IMR-90 (cell line): ENCODE measurements at regions not wholly inside any gene's neighbourhood (a gene's known extent, or its start where the extent isn't known, plus 50 kb on each side); places are given as distances from the start of the nearest gene placed in this dataset.

Source experiments
- ATAC-seq: fragments of 200-7000 bp; cut with Tn5 transposase; 2 replicates; pipeline ENCODE4 v1.9.1; 2020; ENCODE audit warnings: low read depth, mild to moderate bottlenecking, moderate library complexity
- BruUV-seq: library from RNA; stranded (reverse); fragments of 400-500 nt; replicated peaks from 2 replicates; lab custom pipeline; 2021; lab: Mats Ljungman, UMichigan
- CTCF ChIA-PET: fragments of 300-600 bp; formaldehyde crosslinking; extraction: SDS; loops from one replicate; lab custom pipeline; 2021; ENCODE audit warnings: antibody characterized with exemption; lab: Yijun Ruan, JAX
- POLR2A ChIA-PET: fragments of 300-600 bp; sonication (Branson Sonifier 250); formaldehyde crosslinking; loops from one replicate; lab custom pipeline; 2022; ENCODE audit warnings: antibody characterized with exemption; ENCODE audit not compliant: unreplicated experiment; lab: Charles Lee
- DNase-seq: peaks from one replicate; pipeline ENCODE4 v3.0.0; 2013
- H2AFZ ChIP-seq: replicated peaks from 2 replicates; pipeline ENCODE3; 2013; ENCODE audit warnings: low read length, mild to moderate bottlenecking; ENCODE audit not compliant: poor library complexity
- H2AK5ac ChIP-seq: 2 replicates; pipeline ENCODE4 v1.6.1; 2013; ENCODE audit warnings: low read depth, low read length, inconsistent platforms
- H2AK9ac ChIP-seq: replicated peaks from 2 replicates; pipeline ENCODE3; 2013; ENCODE audit warnings: mild to moderate bottlenecking, low read depth, low read length, moderate library complexity; ENCODE audit not compliant: poor library complexity
- H2BK120ac ChIP-seq: 2 replicates; pipeline ENCODE4 v1.6.1; 2013; ENCODE audit warnings: low read depth, low read length, inconsistent platforms
- H2BK15ac ChIP-seq: 3 replicates; pipeline ENCODE4 v1.6.1; 2013; ENCODE audit warnings: low read depth, low read length, inconsistent platforms
- H2BK20ac ChIP-seq: 2 replicates; pipeline ENCODE4 v1.6.1; 2013; ENCODE audit warnings: low read depth, mild to moderate bottlenecking, inconsistent platforms, low read length, moderate library complexity
- H2BK5ac ChIP-seq: 2 replicates; pipeline ENCODE4 v1.6.1; 2013; ENCODE audit warnings: mild to moderate bottlenecking, low read depth, low read length, inconsistent platforms; ENCODE audit not compliant: poor library complexity, severe bottlenecking
- H3K14ac ChIP-seq: replicated peaks from 2 replicates; pipeline ENCODE4 v1.6.1; 2013; ENCODE audit warnings: low read depth, low read length, inconsistent platforms
- H3K18ac ChIP-seq: 2 replicates; pipeline ENCODE4 v1.6.1; 2013; ENCODE audit warnings: low read depth, low read length, control low read depth
- H3K23ac ChIP-seq: 2 replicates; pipeline ENCODE4 v1.6.1; 2013; ENCODE audit warnings: low read depth, low read length, inconsistent platforms
- H3K27ac ChIP-seq: 2 replicates; pipeline ENCODE4 v1.5.1; 2013; ENCODE audit warnings: mild to moderate bottlenecking, control low read depth, low read length; ENCODE audit not compliant: insufficient read depth
- H3K27me3 ChIP-seq: 2 replicates; pipeline ENCODE4 v1.6.1; 2013; ENCODE audit warnings: low read length; ENCODE audit not compliant: control insufficient read depth, insufficient read depth
- H3K36me3 ChIP-seq: 2 replicates; pipeline ENCODE4 v1.6.1; 2013; ENCODE audit warnings: low read length, mixed read lengths; ENCODE audit not compliant: control insufficient read depth, insufficient read depth
- H3K4ac ChIP-seq: 2 replicates; pipeline ENCODE4 v1.6.1; 2013; ENCODE audit warnings: low read depth, low read length, inconsistent platforms
- H3K4me1 ChIP-seq: 2 replicates; pipeline ENCODE4 v1.6.1; 2013; ENCODE audit warnings: low read length, mixed read lengths; ENCODE audit not compliant: control insufficient read depth, insufficient read depth
- H3K4me2 ChIP-seq: 2 replicates; pipeline ENCODE4 v1.6.1; 2013; ENCODE audit warnings: low read depth, mild to moderate bottlenecking, control low read depth, low read length, moderate library complexity
- H3K4me3 ChIP-seq: 2 replicates; pipeline ENCODE4 v1.5.1; 2013; ENCODE audit warnings: low read depth, mild to moderate bottlenecking, control low read depth, low read length, moderate library complexity; ENCODE audit not compliant: insufficient read depth
- H3K56ac ChIP-seq: 2 replicates; pipeline ENCODE4 v1.6.1; 2013; ENCODE audit warnings: low read length, inconsistent platforms; ENCODE audit not compliant: insufficient read depth; ENCODE audit errors: extremely low read depth
- H3K79me1 ChIP-seq, 2 experiments: 2 replicates each; pipeline ENCODE4 v1.6.1; 2013; ENCODE audit warnings: low read length in 2 of 2, inconsistent platforms in 1 of 2, low read depth in 1 of 2
- H3K9ac ChIP-seq: 2 replicates; pipeline ENCODE4 v1.6.1; 2013; ENCODE audit warnings: low read depth, low read length, control low read depth
- H3K9me1 ChIP-seq: 2 replicates; pipeline ENCODE4 v1.6.1; 2013; ENCODE audit warnings: low read length, inconsistent platforms; ENCODE audit not compliant: insufficient read depth
- H3K9me3 ChIP-seq: 2 replicates; pipeline ENCODE4 v1.6.1; 2013; ENCODE audit warnings: low read length; ENCODE audit not compliant: control insufficient read depth, insufficient read depth
- H4K20me1 ChIP-seq: 2 replicates; pipeline ENCODE4 v1.6.1; 2013; ENCODE audit warnings: low read length, inconsistent platforms; ENCODE audit not compliant: insufficient read depth
- H4K5ac ChIP-seq: 2 replicates; pipeline ENCODE4 v1.6.1; 2013; ENCODE audit warnings: mild to moderate bottlenecking, low read depth, low read length, control low read depth
- H4K8ac ChIP-seq, 2 experiments: 2 replicates each; pipeline ENCODE4 v1.6.1; 2013; ENCODE audit warnings: low read depth in 2 of 2, low read length in 2 of 2, control low read depth in 1 of 2, inconsistent platforms in 1 of 2
- H4K91ac ChIP-seq: 2 replicates; pipeline ENCODE4 v1.6.1; 2013; ENCODE audit warnings: low read depth, low read length, inconsistent platforms; ENCODE audit not compliant: insufficient read depth
- BHLHE40 ChIP-seq: fragments of 150-350 bp; IDR thresholded peaks from 2 replicates; pipeline ENCODE4 v1.6.1; 2016; ENCODE audit warnings: mild to moderate bottlenecking, low read depth, low read length
- CEBPB ChIP-seq: IDR thresholded peaks from 2 replicates; pipeline ENCODE4 v1.6.1; 2012; ENCODE audit warnings: low read depth, low read length, improper control_type of control experiment
- CHD1 ChIP-seq: IDR thresholded peaks from 2 replicates; pipeline ENCODE4 v1.6.1; 2012; ENCODE audit warnings: low read depth, low read length, improper control_type of control experiment
- ELK1 ChIP-seq: fragments of 150-350 bp; IDR thresholded peaks from 2 replicates; pipeline ENCODE4 v1.6.1; 2016; ENCODE audit warnings: low read depth, mild to moderate bottlenecking, low read length, moderate library complexity, borderline replicate concordance
- FOS ChIP-seq: fragments of 150-350 bp; IDR thresholded peaks from 2 replicates; pipeline ENCODE4 v1.6.1; 2016; ENCODE audit warnings: low read depth, low read length
- MAZ ChIP-seq: IDR thresholded peaks from 2 replicates; pipeline ENCODE4 v1.6.1; 2012; ENCODE audit warnings: low read depth, mild to moderate bottlenecking, low read length, improper control_type of control experiment, moderate library complexity, borderline replicate concordance
- MXI1 ChIP-seq: IDR thresholded peaks from 2 replicates; pipeline ENCODE4 v1.6.1; 2012; ENCODE audit warnings: low read depth, mild to moderate bottlenecking, low read length, moderate library complexity, borderline replicate concordance
- POLR2A ChIP-seq: IDR thresholded peaks from 2 replicates; pipeline ENCODE4 v1.6.1; 2012; ENCODE audit warnings: mild to moderate bottlenecking, low read depth, low read length
- RAD21 ChIP-seq: IDR thresholded peaks from 2 replicates; pipeline ENCODE4 v1.6.1; 2012; ENCODE audit warnings: low read length, improper control_type of control experiment
- RCOR1 ChIP-seq: IDR thresholded peaks from 2 replicates; pipeline ENCODE4 v1.6.1; 2012; ENCODE audit warnings: mild to moderate bottlenecking, low read length, improper control_type of control experiment; ENCODE audit not compliant: insufficient replicate concordance
- RFX5 ChIP-seq: IDR thresholded peaks from 2 replicates; pipeline ENCODE4 v1.8.0; 2012; ENCODE audit warnings: low read depth, mild to moderate bottlenecking, low read length, moderate library complexity
- SMC3 ChIP-seq: fragments of 150-350 bp; IDR thresholded peaks from 2 replicates; pipeline ENCODE4 v1.6.1; 2016; ENCODE audit warnings: low read depth, mild to moderate bottlenecking, antibody characterized with exemption, low read length, moderate library complexity
- USF2 ChIP-seq: fragments of 150-350 bp; IDR thresholded peaks from 2 replicates; pipeline ENCODE4 v1.6.1; 2017; ENCODE audit warnings: mild to moderate bottlenecking, antibody characterized with exemption, low read length, low read depth
- WGBS, 2 experiments: methylation state at CpG; one replicate each; pipeline versions ENCODE4 v1.1.5 to v1.1.7; 2013; ENCODE audit warnings: missing lambda C conversion rate in 2 of 2; ENCODE audit not compliant: insufficient read length in 1 of 2; ENCODE audit errors: extremely low coverage in 2 of 2; 5-methylcytosine and 5-hydroxymethylcytosine counted together
- dilution Hi-C: fragments of 300-500 bp; cut with HindIII; formaldehyde crosslinking; loops from one replicate; pipeline ENCODE4 v1.14.3; 2018; ENCODE audit warnings: low sequenced_read_pairs; ENCODE audit not compliant: unreplicated experiment
- in situ Hi-C: fragments of 300-500 bp; cut with MboI; formaldehyde crosslinking; loops from 3 replicates; pipeline ENCODE4 v1.14.3; 2019; ENCODE audit warnings: low sequenced_read_pairs, inconsistent platforms, mixed read lengths
- intact Hi-C: fragments of 100-400 bp; cut with micrococcal nuclease; formaldehyde crosslinking; loops from 2 replicates; pipeline ENCODE4 v1.10.0; 2022

- in situ Hi-C loops, result no loop called here
- Histone ChIP-seq H2BK5ac (no peak overlapping the region), H2BK20ac (no peak overlapping the region), H3K4me3 (no peak overlapping the region), H3K56ac (no peak overlapping the region), H3K27me3 (peaks cover 77% of the 10 kb centered on the region), H3K79me1 (no peaks in the 10 kb centered on the region), H3K9me1 (no peaks in the 10 kb centered on the region), H3K4me1 (no peaks in the 10 kb centered on the region), H2BK15ac (no peak overlapping the region), H3K4me2 (no peak overlapping the region), H3K9ac (no peak overlapping the region), H4K8ac (no peak overlapping the region), H3K18ac (no peak overlapping the region), H2AK5ac (no peak overlapping the region), H3K36me3 (no peaks in the 10 kb centered on the region), H4K20me1 (no peaks in the 10 kb centered on the region), H2AK9ac (no peak overlapping the region), H4K5ac (no peak overlapping the region), H3K27ac (no peak overlapping the region), H3K9me3 (peaks cover under 1% of the 10 kb centered on the region; the same call in 1 of the 2 replicates), H4K91ac (no peak overlapping the region), H3K23ac (no peak overlapping the region), H3K4ac (no peak overlapping the region), H2AFZ (no peak overlapping the region), H3K14ac (no peak overlapping the region), H2BK120ac (no peak overlapping the region)
- CTCF ChIA-PET, result no interaction called here
- no peak for TF ChIP-seq ELK1
- no peak for TF ChIP-seq FOS
- TF ChIP-seq RAD21, result no peak
- TF ChIP-seq RFX5, result no peak
- TF ChIP-seq USF2, result no peak
- TF ChIP-seq MAZ, result no peak
- no peak for TF ChIP-seq CEBPB
- no peak for TF ChIP-seq SMC3
- no peak for TF ChIP-seq MXI1
- TF ChIP-seq CHD1, result no peak
- no peak for TF ChIP-seq BHLHE40
- TF ChIP-seq POLR2A, result no peak
- no peak for TF ChIP-seq RCOR1
- ATAC-seq, result no peak
- dilution Hi-C loops, result no loop called here
- WGBS, 2 experiments, result 60% methylated on average over 1 of the region's 15 CpGs; no CpG with 5 or more reads in 1 of the 2 experiments
- no TSS peak for BruUV-seq
- DNase-seq, result no peak
- POLR2A ChIA-PET, result no interaction called here
- intact Hi-C loops, result no loop called here
These were observed 226.0 kb downstream of the TFCP2L1 start for GRCh38 chr2:121058852-121059558.
